ENCODE measurements at regions not wholly inside any gene's neighbourhood (a gene's known extent, or its start where the extent isn't known, plus 50 kb on each side); places are given as distances from the start of the nearest gene placed in this dataset.

DNA sequence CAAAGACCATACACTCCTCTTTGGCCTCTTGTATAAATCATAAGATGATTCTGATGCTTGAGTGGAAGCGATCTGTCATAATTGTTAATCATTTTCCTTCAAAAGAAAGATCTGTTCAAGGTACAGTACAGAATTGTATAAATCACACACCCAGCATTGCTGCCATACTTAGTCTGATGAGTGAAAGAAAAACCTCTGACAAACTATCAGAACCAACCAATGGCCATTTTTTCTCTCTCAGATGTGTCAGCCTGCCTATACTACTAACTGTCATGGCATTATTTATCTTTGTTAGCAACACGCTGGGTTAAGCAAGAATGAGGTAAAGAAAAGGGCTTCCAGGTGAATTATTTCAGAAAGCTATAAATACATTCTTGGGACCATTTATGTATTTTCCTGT, 1112.7 kb upstream of the TENM4 start:
- H3K9me3 ChIP-seq (ENCODE audit: low read length), result no peaks in the 10 kb centered on the region
- no peaks in the 10 kb centered on the region for H4K20me1 ChIP-seq (ENCODE audit: insufficient read depth, low read length)
- POLR2A ChIA-PET, result no interaction called here
- H3K27ac ChIP-seq (ENCODE audit: low read depth, low read length, poor library complexity, severe bottlenecking), result no peak overlapping the region
- no TSS peak for BruUV-seq (replicated peaks)
- no peak overlapping the region for H3K4me3 ChIP-seq (ENCODE audit: low read depth, low read length, poor library complexity, severe bottlenecking)
- no peaks in the 10 kb centered on the region for H3K4me1 ChIP-seq (ENCODE audit: insufficient read depth, low read length, poor library complexity, severe bottlenecking)
- no peak overlapping the region for H3K4me2 ChIP-seq (ENCODE audit: low read length)
- intact Hi-C loops (cut with micrococcal nuclease; ENCODE audit: unreplicated experiment), result no loop called here
- H3K9me2 ChIP-seq (ENCODE audit: insufficient read depth, low read length), result no peaks in the 10 kb centered on the region
- no peak for TF ChIP-seq CTCF (conservative IDR thresholded peaks at IDR 0.05; ENCODE audit: low read length)
- TF ChIP-seq EZH2phosphoT487 (IDR thresholded peaks at IDR 0.05; ENCODE audit: borderline replicate concordance, low read depth, low read length), result no peak
- no peaks in the 10 kb centered on the region for H3K36me3 ChIP-seq (ENCODE audit: insufficient read depth, low read length)
- no peak overlapping the region for H2AFZ ChIP-seq (ENCODE audit: low read length)
- no peaks in the 10 kb centered on the region for H3K79me2 ChIP-seq (ENCODE audit: insufficient read depth, low read depth, low read length)
- DNase-seq (ENCODE audit: low spot score), result no peak
- CTCF ChIA-PET (ENCODE audit: unreplicated experiment), result no interaction called here

DNA sequence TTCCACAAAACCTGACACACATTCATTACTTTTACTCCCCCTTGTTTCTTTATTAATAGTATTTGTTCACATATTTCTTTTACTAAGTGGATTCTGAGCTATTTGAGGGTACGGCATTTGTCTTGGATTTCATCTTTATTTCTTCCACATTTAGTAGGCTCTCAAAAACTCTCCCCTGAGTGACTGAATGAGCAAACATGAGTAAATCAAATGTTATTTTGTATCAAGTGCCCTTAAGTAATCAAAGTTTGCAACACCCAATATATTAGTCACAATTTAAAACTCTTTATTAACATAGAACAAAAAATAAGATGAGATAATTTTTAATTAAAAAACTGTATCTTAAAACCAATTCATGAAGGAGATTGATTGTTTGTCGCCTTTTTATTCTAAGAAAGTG, 1101.9 kb upstream of the TENM4 start:
- Histone ChIP-seq H3K36me3 (ENCODE audit: insufficient read depth, low read length) (no peaks in the 10 kb centered on the region), H3K4me2 (ENCODE audit: low read length) (no peak overlapping the region), H3K9me2 (ENCODE audit: insufficient read depth, low read length) (no peaks in the 10 kb centered on the region), H3K4me1 (ENCODE audit: insufficient read depth, low read length, poor library complexity, severe bottlenecking) (no peaks in the 10 kb centered on the region), H4K20me1 (ENCODE audit: insufficient read depth, low read length) (no peaks in the 10 kb centered on the region), H3K9me3 (ENCODE audit: low read length) (no peaks in the 10 kb centered on the region), H2AFZ (ENCODE audit: low read length) (no peak overlapping the region), H3K79me2 (ENCODE audit: insufficient read depth, low read depth, low read length) (no peaks in the 10 kb centered on the region), H3K4me3 (ENCODE audit: low read depth, low read length, poor library complexity, severe bottlenecking) (no peak overlapping the region), H3K27ac (ENCODE audit: low read depth, low read length, poor library complexity, severe bottlenecking) (no peak overlapping the region)
- ChIA-PET POLR2A (no interaction called here), CTCF (ENCODE audit: unreplicated experiment) (no interaction called here)
- intact Hi-C loops (cut with micrococcal nuclease; ENCODE audit: unreplicated experiment), result no loop called here
- DNase-seq (ENCODE audit: low spot score), result no peak
- TF ChIP-seq EZH2phosphoT487 (IDR thresholded peaks at IDR 0.05; ENCODE audit: borderline replicate concordance, low read depth, low read length), result no peak
- no peak for TF ChIP-seq CTCF (conservative IDR thresholded peaks at IDR 0.05; ENCODE audit: low read length)
- BruUV-seq (replicated peaks), result no TSS peak

DNA sequence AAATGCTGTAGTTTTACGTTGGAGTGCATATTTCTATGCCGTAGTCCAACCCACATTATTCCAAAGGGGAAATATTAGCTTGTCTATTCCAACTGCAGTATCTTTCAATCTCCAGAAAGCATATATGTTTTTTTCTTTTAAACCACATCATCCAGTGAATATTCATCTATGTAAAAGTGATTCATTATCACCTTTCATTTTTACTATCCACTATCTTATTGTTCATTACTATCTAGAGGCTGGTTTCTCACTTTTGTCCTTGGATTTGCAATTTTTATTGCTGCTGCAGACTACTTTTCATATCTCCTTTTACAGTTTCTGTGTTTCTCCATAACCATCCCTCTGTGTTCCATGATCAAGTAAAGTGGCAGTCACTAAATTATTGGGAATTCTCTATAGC, 1097.2 kb upstream of the TENM4 start:
- no peaks in the 10 kb centered on the region for H4K20me1 ChIP-seq (ENCODE audit: insufficient read depth, low read length)
- ChIA-PET CTCF (ENCODE audit: unreplicated experiment) (no interaction called here), POLR2A (no interaction called here)
- H3K9me2 ChIP-seq (ENCODE audit: insufficient read depth, low read length), result no peaks in the 10 kb centered on the region
- no peaks in the 10 kb centered on the region for H3K9me3 ChIP-seq (ENCODE audit: low read length)
- no peak overlapping the region for H2AFZ ChIP-seq (ENCODE audit: low read length)
- DNase-seq (ENCODE audit: low spot score), result no peak
- intact Hi-C loops (cut with micrococcal nuclease; ENCODE audit: unreplicated experiment), result no loop called here
- H3K27ac ChIP-seq (ENCODE audit: low read depth, low read length, poor library complexity, severe bottlenecking), result no peak overlapping the region
- no peak overlapping the region for H3K4me3 ChIP-seq (ENCODE audit: low read depth, low read length, poor library complexity, severe bottlenecking)
- H3K4me1 ChIP-seq (ENCODE audit: insufficient read depth, low read length, poor library complexity, severe bottlenecking), result no peaks in the 10 kb centered on the region
- TF ChIP-seq EZH2phosphoT487 (IDR thresholded peaks at IDR 0.05; ENCODE audit: borderline replicate concordance, low read depth, low read length) (no peak), CTCF (conservative IDR thresholded peaks at IDR 0.05; ENCODE audit: low read length) (no peak)
- BruUV-seq (replicated peaks), result no TSS peak
- H3K36me3 ChIP-seq (ENCODE audit: insufficient read depth, low read length), result no peaks in the 10 kb centered on the region
- H3K4me2 ChIP-seq (ENCODE audit: low read length), result no peak overlapping the region
- no peaks in the 10 kb centered on the region for H3K79me2 ChIP-seq (ENCODE audit: insufficient read depth, low read depth, low read length)
